ENCODE measurements at regions not wholly inside any gene's neighbourhood (a gene's known extent, or its start where the extent isn't known, plus 50 kb on each side); places are given as distances from the start of the nearest gene placed in this dataset.
"Not testable (repeated sequence)": the region's sequence is repeated elsewhere in the genome, so short reads cannot be mapped to it uniquely, and the experiment has no call there.

GRCh38 chr4:153929675-153930074, 140.8 kb upstream of the SFRP2 start:
- no peak for DNase-seq

GRCh38 chr4:153927451-153927850, 138.6 kb upstream of the SFRP2 start:
- DNase-seq, result no peak

GRCh38 chr4:153922148-153922547, 133.3 kb upstream of the SFRP2 start:
- DNase-seq, result no peak

GRCh38 chr4:153919667-153920066, 130.8 kb upstream of the SFRP2 start:
- no peak for DNase-seq

GRCh38 chr4:153916273-153916755, 127.4 kb upstream of the SFRP2 start:
- DNase-seq, result no peak

GRCh38 chr4:153912301-153912700, 123.4 kb upstream of the SFRP2 start:
- DNase-seq, result no peak

- DNase-seq, result no peak
Observed at GRCh38 chr4:153909672-153910071, 120.8 kb upstream of the SFRP2 start.

GRCh38 chr4:153906231-153906630, 117.3 kb upstream of the SFRP2 start:
- no peak for DNase-seq

GRCh38 chr4:153905231-153905630, 116.3 kb upstream of the SFRP2 start:
- DNase-seq, result no peak

GRCh38 chr4:153904011-153904410, 115.1 kb upstream of the SFRP2 start:
- no peak for DNase-seq

- no peak for DNase-seq
Observed at GRCh38 chr4:153901220-153901619, 112.3 kb upstream of the SFRP2 start.

GRCh38 chr4:153900426-153900825, 111.5 kb upstream of the SFRP2 start:
- DNase-seq, result no peak

GRCh38 chr4:153890761-153891160, 101.9 kb upstream of the SFRP2 start:
- no peak for DNase-seq

- no peak for DNase-seq
Observed at GRCh38 chr4:153887217-153887616, 98.3 kb upstream of the SFRP2 start.

GRCh38 chr4:153884325-153884724, 95.4 kb upstream of the SFRP2 start:
- DNase-seq, result no peak

GRCh38 chr4:153880983-153881382, 92.1 kb upstream of the SFRP2 start:
- no peak for DNase-seq

GRCh38 chr4:153877898-153878297, 89.0 kb upstream of the SFRP2 start:
- no peak for DNase-seq

- DNase-seq, result no peak
Observed at GRCh38 chr4:153873741-153874140, 84.9 kb upstream of the SFRP2 start.

GRCh38 chr4:153866766-153867165, 77.9 kb upstream of the SFRP2 start:
- DNase-seq, result not testable (repeated sequence)

GRCh38 chr4:153852501-153852900, 63.6 kb upstream of the SFRP2 start:
- no peak for DNase-seq

- no peak for DNase-seq
Observed at GRCh38 chr4:153850533-153851280, 61.8 kb upstream of the SFRP2 start.

GRCh38 chr4:153844144-153844543, 55.3 kb upstream of the SFRP2 start:
- no peak for DNase-seq
